WTC11 (cell line): ENCODE measurements at regions not wholly inside any gene's neighbourhood (a gene's known extent, or its start where the extent isn't known, plus 50 kb on each side); places are given as distances from the start of the nearest gene placed in this dataset.

ENCODE experiments used
- ATAC-seq: fragments of 200-7000 bp; cut with Tn5 transposase; 2 replicates; pipeline ENCODE4 v1.10.0; 2021; ENCODE audit warnings: mild to moderate bottlenecking, moderate library complexity
- CTCF ChIA-PET: fragments of 300-600 bp; sonication (Branson Sonifier 250); formaldehyde crosslinking; loops from one replicate; lab custom pipeline; 2021; ENCODE audit warnings: antibody characterized with exemption; lab: Charles Lee
- POLR2A ChIA-PET: fragments of 350-600 bp; sonication (Branson Sonifier 250); formaldehyde crosslinking; loops from one replicate; lab custom pipeline; 2021; ENCODE audit warnings: antibody characterized with exemption; lab: Charles Lee
- DNase-seq: peaks from one replicate; pipeline ENCODE4 v3.0.0; 2021; ENCODE audit warnings: low spot score
- H3K27ac Mint-ChIP-seq: 2 replicates; pipeline ENCODE4 v1.8.0; 2021; ENCODE audit warnings: mixed read lengths
- H3K27me3 Mint-ChIP-seq: 2 replicates; pipeline ENCODE4 v1.8.0; 2021; ENCODE audit warnings: low read depth, mild to moderate bottlenecking, moderate library complexity, mixed read lengths
- H3K36me3 Mint-ChIP-seq: 2 replicates; pipeline ENCODE4 v1.8.0; 2021; ENCODE audit warnings: mixed read lengths
- H3K4me1 Mint-ChIP-seq: 2 replicates; pipeline ENCODE4 v1.8.0; 2022; ENCODE audit warnings: mixed read lengths
- H3K4me3 Mint-ChIP-seq: 2 replicates; pipeline ENCODE4 v1.8.0; 2021; ENCODE audit warnings: mild to moderate bottlenecking, moderate library complexity, mixed read lengths
- H3K9me3 Mint-ChIP-seq: 2 replicates; pipeline ENCODE4 v1.8.0; 2021; ENCODE audit warnings: mixed read lengths
- ATF1 ChIP-seq: sonication (generic); formaldehyde crosslinking; IDR thresholded peaks from 2 replicates; pipeline ENCODE4 v1.8.1; 2023; ENCODE audit warnings: mild to moderate bottlenecking, moderate library complexity, missing genetic modification reagents
- ATF3 ChIP-seq: sonication (generic); formaldehyde crosslinking; conservative IDR thresholded peaks from 2 replicates; pipeline ENCODE4 v1.8.1; 2022; ENCODE audit warnings: mild to moderate bottlenecking, missing genetic modification reagents
- E2F5 ChIP-seq: sonication (generic); formaldehyde crosslinking; IDR thresholded peaks from 2 replicates; pipeline ENCODE4 v1.8.1; 2022; ENCODE audit warnings: mild to moderate bottlenecking, moderate library complexity, missing genetic modification reagents
- ELF4 ChIP-seq: sonication (generic); formaldehyde crosslinking; IDR thresholded peaks from 2 replicates; pipeline ENCODE4 v1.8.1; 2022; ENCODE audit warnings: low read depth, mild to moderate bottlenecking, moderate library complexity, missing genetic modification reagents
- ETV6 ChIP-seq: sonication (generic); formaldehyde crosslinking; IDR thresholded peaks from 2 replicates; pipeline ENCODE4 v1.8.1; 2022; ENCODE audit warnings: mild to moderate bottlenecking, missing genetic modification reagents
- GTF2I ChIP-seq: fragments of 250-450 bp; sonication (Bioruptor Pico); conservative IDR thresholded peaks from 2 replicates; pipeline ENCODE4 v1.4.0; 2021; ENCODE audit warnings: mild to moderate bottlenecking
- KAT7 ChIP-seq: sonication (generic); formaldehyde crosslinking; IDR thresholded peaks from 2 replicates; pipeline ENCODE4 v1.8.1; 2023; ENCODE audit warnings: missing genetic modification reagents, mild to moderate bottlenecking, borderline replicate concordance
- MAX ChIP-seq: sonication (generic); formaldehyde crosslinking; IDR thresholded peaks from 2 replicates; pipeline ENCODE4 v1.8.0; 2022; ENCODE audit warnings: mild to moderate bottlenecking, missing genetic modification reagents
- MYBL2 ChIP-seq: sonication (generic); formaldehyde crosslinking; IDR thresholded peaks from 2 replicates; pipeline ENCODE4 v1.8.1; 2023; ENCODE audit warnings: mild to moderate bottlenecking, moderate library complexity, missing genetic modification reagents
- NR1H2 ChIP-seq: sonication (generic); formaldehyde crosslinking; IDR thresholded peaks from 2 replicates; pipeline ENCODE4 v1.9.0; 2021; ENCODE audit warnings: mild to moderate bottlenecking, moderate library complexity, missing genetic modification reagents
- PREB ChIP-seq: sonication (generic); formaldehyde crosslinking; IDR thresholded peaks from 2 replicates; pipeline ENCODE4 v1.8.1; 2022; ENCODE audit warnings: mild to moderate bottlenecking, missing genetic modification reagents, moderate library complexity, borderline replicate concordance
- RELA ChIP-seq: sonication (generic); formaldehyde crosslinking; IDR thresholded peaks from 2 replicates; pipeline ENCODE4 v1.8.1; 2022; ENCODE audit warnings: missing genetic modification reagents, mild to moderate bottlenecking, borderline replicate concordance
- SMAD3 ChIP-seq: sonication (generic); formaldehyde crosslinking; IDR thresholded peaks from 2 replicates; pipeline ENCODE4 v1.8.0; 2022; ENCODE audit warnings: missing genetic modification reagents, mild to moderate bottlenecking, borderline replicate concordance
- TCF7 ChIP-seq: sonication (generic); formaldehyde crosslinking; IDR thresholded peaks from 2 replicates; pipeline ENCODE4 v1.8.0; 2022; ENCODE audit warnings: mild to moderate bottlenecking, low read depth, missing genetic modification reagents, moderate library complexity
- TP53 ChIP-seq: sonication (generic); formaldehyde crosslinking; IDR thresholded peaks from 2 replicates; pipeline ENCODE4 v1.8.1; 2023; ENCODE audit warnings: mild to moderate bottlenecking, missing genetic modification reagents
- ZNF396 ChIP-seq: fragments of 250-450 bp; sonication (Bioruptor Pico); IDR thresholded peaks from 2 replicates; pipeline ENCODE4 v1.8.0; 2021; ENCODE audit warnings: mild to moderate bottlenecking, moderate library complexity, borderline replicate concordance
- TF ChIP-seq, protein P1 (sequence below): fragments of 200-600 bp; IDR thresholded peaks from 2 replicates; pipeline ENCODE4 v1.8.0; 2022; ENCODE audit warnings: antibody characterized with exemption
- TF ChIP-seq, protein P2 (sequence below): sonication (generic); formaldehyde crosslinking; IDR thresholded peaks from 2 replicates; pipeline ENCODE4 v1.8.1; 2023; ENCODE audit warnings: mild to moderate bottlenecking, moderate library complexity, missing genetic modification reagents
- TF ChIP-seq, protein P3 (sequence below): sonication (generic); formaldehyde crosslinking; IDR thresholded peaks from 2 replicates; pipeline ENCODE4 v1.8.1; 2022; ENCODE audit warnings: low read depth, missing genetic modification reagents, borderline replicate concordance
- TF ChIP-seq, protein P4 (sequence below): fragments of 250-450 bp; sonication (Bioruptor Pico); IDR thresholded peaks from 2 replicates; pipeline ENCODE4 v1.9.0; 2021; ENCODE audit warnings: moderate library complexity, mild to moderate bottlenecking, inconsistent platforms, borderline replicate concordance
- TF ChIP-seq, protein P5 (sequence below): sonication (generic); formaldehyde crosslinking; IDR thresholded peaks from 2 replicates; pipeline ENCODE4 v1.8.1; 2023; ENCODE audit warnings: mild to moderate bottlenecking, missing genetic modification reagents, borderline replicate concordance

- H3K4me1 Mint-ChIP-seq: peaks cover 7% of the 10 kb centered on the region
- no peak overlapping the region for H3K27ac Mint-ChIP-seq
- ChIA-PET POLR2A (no interaction called here), CTCF (no interaction called here)
- ATAC-seq (no peak), DNase-seq (no peak)
- TF ChIP-seq, protein P1, sequence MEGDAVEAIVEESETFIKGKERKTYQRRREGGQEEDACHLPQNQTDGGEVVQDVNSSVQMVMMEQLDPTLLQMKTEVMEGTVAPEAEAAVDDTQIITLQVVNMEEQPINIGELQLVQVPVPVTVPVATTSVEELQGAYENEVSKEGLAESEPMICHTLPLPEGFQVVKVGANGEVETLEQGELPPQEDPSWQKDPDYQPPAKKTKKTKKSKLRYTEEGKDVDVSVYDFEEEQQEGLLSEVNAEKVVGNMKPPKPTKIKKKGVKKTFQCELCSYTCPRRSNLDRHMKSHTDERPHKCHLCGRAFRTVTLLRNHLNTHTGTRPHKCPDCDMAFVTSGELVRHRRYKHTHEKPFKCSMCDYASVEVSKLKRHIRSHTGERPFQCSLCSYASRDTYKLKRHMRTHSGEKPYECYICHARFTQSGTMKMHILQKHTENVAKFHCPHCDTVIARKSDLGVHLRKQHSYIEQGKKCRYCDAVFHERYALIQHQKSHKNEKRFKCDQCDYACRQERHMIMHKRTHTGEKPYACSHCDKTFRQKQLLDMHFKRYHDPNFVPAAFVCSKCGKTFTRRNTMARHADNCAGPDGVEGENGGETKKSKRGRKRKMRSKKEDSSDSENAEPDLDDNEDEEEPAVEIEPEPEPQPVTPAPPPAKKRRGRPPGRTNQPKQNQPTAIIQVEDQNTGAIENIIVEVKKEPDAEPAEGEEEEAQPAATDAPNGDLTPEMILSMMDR: no peak
- no peak for TF ChIP-seq SMAD3 (CRISPR knock-in tag)
- TF ChIP-seq, protein P2, sequence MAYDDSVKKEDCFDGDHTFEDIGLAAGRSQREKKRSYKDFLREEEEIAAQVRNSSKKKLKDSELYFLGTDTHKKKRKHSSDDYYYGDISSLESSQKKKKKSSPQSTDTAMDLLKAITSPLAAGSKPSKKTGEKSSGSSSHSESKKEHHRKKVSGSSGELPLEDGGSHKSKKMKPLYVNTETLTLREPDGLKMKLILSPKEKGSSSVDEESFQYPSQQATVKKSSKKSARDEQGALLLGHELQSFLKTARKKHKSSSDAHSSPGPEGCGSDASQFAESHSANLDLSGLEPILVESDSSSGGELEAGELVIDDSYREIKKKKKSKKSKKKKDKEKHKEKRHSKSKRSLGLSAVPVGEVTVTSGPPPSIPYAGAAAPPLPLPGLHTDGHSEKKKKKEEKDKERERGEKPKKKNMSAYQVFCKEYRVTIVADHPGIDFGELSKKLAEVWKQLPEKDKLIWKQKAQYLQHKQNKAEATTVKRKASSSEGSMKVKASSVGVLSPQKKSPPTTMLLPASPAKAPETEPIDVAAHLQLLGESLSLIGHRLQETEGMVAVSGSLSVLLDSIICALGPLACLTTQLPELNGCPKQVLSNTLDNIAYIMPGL: no peak
- TF ChIP-seq, protein P3, sequence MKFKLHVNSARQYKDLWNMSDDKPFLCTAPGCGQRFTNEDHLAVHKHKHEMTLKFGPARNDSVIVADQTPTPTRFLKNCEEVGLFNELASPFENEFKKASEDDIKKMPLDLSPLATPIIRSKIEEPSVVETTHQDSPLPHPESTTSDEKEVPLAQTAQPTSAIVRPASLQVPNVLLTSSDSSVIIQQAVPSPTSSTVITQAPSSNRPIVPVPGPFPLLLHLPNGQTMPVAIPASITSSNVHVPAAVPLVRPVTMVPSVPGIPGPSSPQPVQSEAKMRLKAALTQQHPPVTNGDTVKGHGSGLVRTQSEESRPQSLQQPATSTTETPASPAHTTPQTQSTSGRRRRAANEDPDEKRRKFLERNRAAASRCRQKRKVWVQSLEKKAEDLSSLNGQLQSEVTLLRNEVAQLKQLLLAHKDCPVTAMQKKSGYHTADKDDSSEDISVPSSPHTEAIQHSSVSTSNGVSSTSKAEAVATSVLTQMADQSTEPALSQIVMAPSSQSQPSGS (CRISPR knock-in tag): no peak
- TF ChIP-seq ATF1 (CRISPR knock-in tag): no peak
- TF ChIP-seq ZNF396 (CRISPR knock-in tag): no peak
- no peak for TF ChIP-seq GTF2I
- TF ChIP-seq PREB (CRISPR knock-in tag): no peak
- no peak for TF ChIP-seq ELF4 (CRISPR knock-in tag)
- no peak for TF ChIP-seq MYBL2 (CRISPR knock-in tag)
- no peak for TF ChIP-seq E2F5 (CRISPR knock-in tag)
- H3K27me3 Mint-ChIP-seq: no peaks in the 10 kb centered on the region
- no peaks in the 10 kb centered on the region; the same call in none of the 2 replicates for H3K36me3 Mint-ChIP-seq
- H3K4me3 Mint-ChIP-seq: no peak overlapping the region
- H3K9me3 Mint-ChIP-seq: peaks cover 10% of the 10 kb centered on the region; the same call in 1 of the 2 replicates
Measured at GRCh38 chrX:141467442-141467841, 117.1 kb downstream of the SPANXA1 start.

DNA sequence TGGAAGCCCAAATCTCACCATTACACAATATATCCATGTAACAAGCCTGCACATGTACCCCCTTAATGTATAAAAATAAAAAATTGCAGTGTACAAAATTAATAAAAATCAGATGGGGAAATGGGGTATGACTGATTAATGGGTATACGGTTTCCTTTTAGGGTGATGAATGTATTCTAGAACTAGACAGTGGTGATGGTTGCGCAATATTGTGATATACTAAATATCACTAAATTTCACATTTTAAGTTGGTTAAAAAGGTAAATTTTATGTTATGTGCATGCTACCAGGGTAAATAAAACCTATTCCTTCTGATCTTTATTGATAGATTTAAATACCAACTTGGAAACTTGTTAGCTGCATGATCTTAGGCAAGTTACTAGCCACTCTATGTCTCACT lies 129.4 kb downstream of the SPANXA1 start:
- no peak overlapping the region for H3K27ac Mint-ChIP-seq
- TF ChIP-seq, protein P2: no peak
- TF ChIP-seq TP53 (CRISPR knock-in tag): no peak
- TF ChIP-seq KAT7: no peak
- no peak for TF ChIP-seq MAX (CRISPR knock-in tag)
- TF ChIP-seq, protein P4, sequence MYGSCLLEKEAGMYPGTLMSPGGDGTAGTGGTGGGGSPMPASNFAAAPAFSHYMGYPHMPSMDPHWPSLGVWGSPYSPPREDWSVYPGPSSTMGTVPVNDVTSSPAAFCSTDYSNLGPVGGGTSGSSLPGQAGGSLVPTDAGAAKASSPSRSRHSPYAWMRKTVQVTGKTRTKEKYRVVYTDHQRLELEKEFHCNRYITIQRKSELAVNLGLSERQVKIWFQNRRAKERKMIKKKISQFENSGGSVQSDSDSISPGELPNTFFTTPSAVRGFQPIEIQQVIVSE (CRISPR knock-in tag): no peak
- no peak for TF ChIP-seq RELA (CRISPR knock-in tag)
- TF ChIP-seq, protein P5, sequence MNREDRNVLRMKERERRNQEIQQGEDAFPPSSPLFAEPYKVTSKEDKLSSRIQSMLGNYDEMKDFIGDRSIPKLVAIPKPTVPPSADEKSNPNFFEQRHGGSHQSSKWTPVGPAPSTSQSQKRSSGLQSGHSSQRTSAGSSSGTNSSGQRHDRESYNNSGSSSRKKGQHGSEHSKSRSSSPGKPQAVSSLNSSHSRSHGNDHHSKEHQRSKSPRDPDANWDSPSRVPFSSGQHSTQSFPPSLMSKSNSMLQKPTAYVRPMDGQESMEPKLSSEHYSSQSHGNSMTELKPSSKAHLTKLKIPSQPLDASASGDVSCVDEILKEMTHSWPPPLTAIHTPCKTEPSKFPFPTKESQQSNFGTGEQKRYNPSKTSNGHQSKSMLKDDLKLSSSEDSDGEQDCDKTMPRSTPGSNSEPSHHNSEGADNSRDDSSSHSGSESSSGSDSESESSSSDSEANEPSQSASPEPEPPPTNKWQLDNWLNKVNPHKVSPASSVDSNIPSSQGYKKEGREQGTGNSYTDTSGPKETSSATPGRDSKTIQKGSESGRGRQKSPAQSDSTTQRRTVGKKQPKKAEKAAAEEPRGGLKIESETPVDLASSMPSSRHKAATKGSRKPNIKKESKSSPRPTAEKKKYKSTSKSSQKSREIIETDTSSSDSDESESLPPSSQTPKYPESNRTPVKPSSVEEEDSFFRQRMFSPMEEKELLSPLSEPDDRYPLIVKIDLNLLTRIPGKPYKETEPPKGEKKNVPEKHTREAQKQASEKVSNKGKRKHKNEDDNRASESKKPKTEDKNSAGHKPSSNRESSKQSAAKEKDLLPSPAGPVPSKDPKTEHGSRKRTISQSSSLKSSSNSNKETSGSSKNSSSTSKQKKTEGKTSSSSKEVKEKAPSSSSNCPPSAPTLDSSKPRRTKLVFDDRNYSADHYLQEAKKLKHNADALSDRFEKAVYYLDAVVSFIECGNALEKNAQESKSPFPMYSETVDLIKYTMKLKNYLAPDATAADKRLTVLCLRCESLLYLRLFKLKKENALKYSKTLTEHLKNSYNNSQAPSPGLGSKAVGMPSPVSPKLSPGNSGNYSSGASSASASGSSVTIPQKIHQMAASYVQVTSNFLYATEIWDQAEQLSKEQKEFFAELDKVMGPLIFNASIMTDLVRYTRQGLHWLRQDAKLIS: no peak
- TF ChIP-seq TCF7: no peak
- TF ChIP-seq NR1H2 (CRISPR knock-in tag): no peak
- no peak for TF ChIP-seq GTF2I
- no peak for TF ChIP-seq ETV6
- no peak for TF ChIP-seq ATF3
- TF ChIP-seq, all 79 proteins: peak for 0
- ATAC-seq (no peak), DNase-seq (no peak)
- Mint-ChIP-seq H3K27me3 (no peaks in the 10 kb centered on the region; the same call in 1 of the 2 replicates), H3K4me1 (no peaks in the 10 kb centered on the region), H3K36me3 (peaks cover 4% of the 10 kb centered on the region), H3K9me3 (peaks cover 16% of the 10 kb centered on the region), H3K4me3 (no peak overlapping the region)
- ChIA-PET CTCF (no interaction called here), POLR2A (no interaction called here)
